ENCODE measurements at regions not wholly inside any gene's neighbourhood (a gene's known extent, or its start where the extent isn't known, plus 50 kb on each side); places are given as distances from the start of the nearest gene placed in this dataset.

DNA sequence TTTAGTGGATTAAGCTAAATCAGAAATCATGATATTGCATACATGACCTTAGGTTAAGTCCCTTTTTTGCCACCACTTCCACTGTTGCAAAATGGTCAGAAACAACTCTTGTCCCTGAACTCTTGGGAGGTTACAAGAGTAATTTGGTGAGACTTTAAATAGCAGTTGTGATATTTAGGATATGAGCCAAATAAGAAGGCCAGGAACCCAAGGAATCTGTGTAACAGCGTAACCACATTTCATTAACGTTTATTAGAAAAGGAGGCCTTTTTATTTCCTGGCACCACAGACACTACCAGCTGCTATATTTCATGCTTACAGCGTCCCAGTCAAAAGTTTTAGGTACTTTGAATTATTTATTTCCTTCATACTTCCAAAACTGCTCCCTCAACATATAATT, 268.0 kb downstream of the GPD2 start:
- TF ChIP-seq CEBPB (IDR thresholded peaks at IDR 0.05; ENCODE audit: low read depth, low read length) (no peak), POLR2A (IDR thresholded peaks at IDR 0.05; ENCODE audit: low read depth, low read length) (no peak), MAFK (IDR thresholded peaks at IDR 0.05; ENCODE audit: low read depth, low read length) (no peak), BHLHE40 (IDR thresholded peaks at IDR 0.05; ENCODE audit: low read depth, low read length) (no peak), RFX5 (IDR thresholded peaks at IDR 0.05; ENCODE audit: low read depth, low read length) (no peak), RAD21 (IDR thresholded peaks at IDR 0.05; ENCODE audit: low read length) (no peak), SMC3 (IDR thresholded peaks at IDR 0.05; ENCODE audit: low read depth, low read length) (no peak), MXI1 (IDR thresholded peaks at IDR 0.05; ENCODE audit: borderline replicate concordance, low read depth, low read length) (no peak), RCOR1 (IDR thresholded peaks at IDR 0.05; ENCODE audit: insufficient replicate concordance, low read length) (no peak), MAZ (IDR thresholded peaks at IDR 0.05; ENCODE audit: borderline replicate concordance, low read depth, low read length) (no peak)
- TF ChIP-seq, protein P1, sequence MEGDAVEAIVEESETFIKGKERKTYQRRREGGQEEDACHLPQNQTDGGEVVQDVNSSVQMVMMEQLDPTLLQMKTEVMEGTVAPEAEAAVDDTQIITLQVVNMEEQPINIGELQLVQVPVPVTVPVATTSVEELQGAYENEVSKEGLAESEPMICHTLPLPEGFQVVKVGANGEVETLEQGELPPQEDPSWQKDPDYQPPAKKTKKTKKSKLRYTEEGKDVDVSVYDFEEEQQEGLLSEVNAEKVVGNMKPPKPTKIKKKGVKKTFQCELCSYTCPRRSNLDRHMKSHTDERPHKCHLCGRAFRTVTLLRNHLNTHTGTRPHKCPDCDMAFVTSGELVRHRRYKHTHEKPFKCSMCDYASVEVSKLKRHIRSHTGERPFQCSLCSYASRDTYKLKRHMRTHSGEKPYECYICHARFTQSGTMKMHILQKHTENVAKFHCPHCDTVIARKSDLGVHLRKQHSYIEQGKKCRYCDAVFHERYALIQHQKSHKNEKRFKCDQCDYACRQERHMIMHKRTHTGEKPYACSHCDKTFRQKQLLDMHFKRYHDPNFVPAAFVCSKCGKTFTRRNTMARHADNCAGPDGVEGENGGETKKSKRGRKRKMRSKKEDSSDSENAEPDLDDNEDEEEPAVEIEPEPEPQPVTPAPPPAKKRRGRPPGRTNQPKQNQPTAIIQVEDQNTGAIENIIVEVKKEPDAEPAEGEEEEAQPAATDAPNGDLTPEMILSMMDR (conservative IDR thresholded peaks at IDR 0.05; ENCODE audit: low read depth, low read length), result no peak
- TF ChIP-seq, protein P2, sequence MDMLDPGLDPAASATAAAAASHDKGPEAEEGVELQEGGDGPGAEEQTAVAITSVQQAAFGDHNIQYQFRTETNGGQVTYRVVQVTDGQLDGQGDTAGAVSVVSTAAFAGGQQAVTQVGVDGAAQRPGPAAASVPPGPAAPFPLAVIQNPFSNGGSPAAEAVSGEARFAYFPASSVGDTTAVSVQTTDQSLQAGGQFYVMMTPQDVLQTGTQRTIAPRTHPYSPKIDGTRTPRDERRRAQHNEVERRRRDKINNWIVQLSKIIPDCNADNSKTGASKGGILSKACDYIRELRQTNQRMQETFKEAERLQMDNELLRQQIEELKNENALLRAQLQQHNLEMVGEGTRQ (IDR thresholded peaks at IDR 0.05; ENCODE audit: low read depth, low read length), result no peak

Data from IMR-90 (cell line).